CD4-positive, alpha-beta T cell treated with Interleukin-4 for 4 hours (primary cell): ENCODE measurements at regions not wholly inside any gene's neighbourhood (a gene's known extent, or its start where the extent isn't known, plus 50 kb on each side); places are given as distances from the start of the nearest gene placed in this dataset.
"Not testable (repeated sequence)": the region's sequence is repeated elsewhere in the genome, so short reads cannot be mapped to it uniquely, and the experiment has no call there.

ENCODE experiments used
- DNase-seq: peaks from one replicate; pipeline ENCODE4 v3.0.0-alpha.2; 2020

GRCh38 chr19:27891411-27891810 is 1321.5 kb downstream of the UQCRFS1 start:
- no peak for DNase-seq

DNA sequence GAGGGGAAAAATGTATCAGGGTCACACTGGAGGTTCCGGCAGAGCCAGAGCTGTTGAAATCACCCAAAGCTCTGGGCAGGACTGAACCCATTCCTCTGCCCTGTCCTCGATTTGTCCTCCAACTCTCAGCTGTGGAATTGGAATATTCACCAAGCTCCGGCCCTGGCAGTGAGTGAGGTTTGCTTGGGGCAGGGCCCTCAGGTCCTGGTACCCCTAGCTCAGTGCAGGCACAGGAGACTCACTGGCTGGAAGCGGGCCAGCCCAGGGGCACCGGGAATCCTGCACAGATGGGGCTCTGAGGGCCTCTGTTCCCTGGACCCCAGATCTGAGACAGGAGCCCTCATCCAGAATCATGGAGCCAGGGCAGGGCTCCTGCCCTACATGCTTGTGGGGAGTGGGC is 1322.3 kb downstream of the UQCRFS1 start:
- DNase-seq: no peak

- no peak for DNase-seq
These were observed 1322.7 kb downstream of the UQCRFS1 start for GRCh38 chr19:27890206-27890605.

GRCh38 chr19:27889156-27889555 is 1323.8 kb downstream of the UQCRFS1 start:
- no peak for DNase-seq

DNA sequence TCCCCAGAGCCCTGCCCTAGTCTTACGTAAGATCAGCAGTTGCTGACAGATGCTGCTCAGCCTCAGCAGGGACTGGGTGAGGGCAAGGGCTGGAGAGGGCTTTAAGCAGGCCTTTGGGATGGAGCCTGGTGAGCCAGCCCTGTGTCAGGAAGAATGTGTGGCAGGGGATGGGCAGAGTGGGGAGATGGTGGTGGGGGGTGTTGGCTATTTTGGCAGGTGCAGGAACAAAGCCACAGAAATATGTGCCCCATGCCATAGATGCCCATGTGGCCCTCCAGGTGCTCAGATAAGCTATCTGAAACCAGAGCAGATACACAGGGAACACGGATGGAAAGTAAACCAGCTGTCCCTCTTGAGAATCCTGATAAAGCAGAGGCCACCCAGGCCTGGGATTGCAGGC is 1325.0 kb downstream of the UQCRFS1 start:
- no peak for DNase-seq

GRCh38 chr19:27885359-27885758 is 1327.6 kb downstream of the UQCRFS1 start:
- no peak for DNase-seq

DNA sequence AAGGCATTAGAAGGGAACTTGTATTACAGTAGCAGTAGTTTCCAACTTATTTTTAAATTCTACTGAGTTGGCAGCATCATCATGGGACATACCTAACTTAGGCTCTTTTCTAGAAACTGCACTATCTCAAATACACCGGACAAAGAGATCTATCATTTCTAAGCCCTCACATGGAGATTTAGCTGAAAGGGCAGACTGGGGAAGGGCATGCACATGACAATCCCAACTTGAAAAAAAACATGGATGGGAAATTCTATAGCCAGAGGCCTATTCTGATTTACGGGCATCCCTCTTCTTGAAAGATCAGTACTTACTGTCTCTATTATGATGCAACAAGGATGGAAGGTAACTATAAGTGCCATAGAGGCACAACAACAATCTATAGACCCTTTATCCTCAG is 1328.6 kb downstream of the UQCRFS1 start:
- DNase-seq: no peak

DNA sequence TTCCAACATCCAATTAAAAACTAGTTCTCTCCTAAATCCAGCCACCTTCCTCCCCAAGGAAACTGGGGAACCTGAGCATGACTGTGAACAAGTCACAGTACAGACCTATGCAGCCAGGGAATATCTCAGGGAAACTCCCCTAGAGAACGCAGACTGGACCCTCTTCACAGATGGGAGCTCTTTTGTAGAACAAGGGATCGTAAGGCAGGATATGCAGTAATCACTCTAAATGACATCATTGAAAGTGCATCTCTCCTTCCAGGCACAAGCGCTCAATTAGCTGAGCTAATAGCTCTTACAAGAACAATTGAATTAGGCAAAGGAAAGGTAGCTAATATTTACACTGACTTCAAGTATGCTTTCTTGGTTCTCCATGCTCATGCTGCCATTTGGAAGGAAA is 1331.7 kb downstream of the UQCRFS1 start:
- DNase-seq: no peak

DNA sequence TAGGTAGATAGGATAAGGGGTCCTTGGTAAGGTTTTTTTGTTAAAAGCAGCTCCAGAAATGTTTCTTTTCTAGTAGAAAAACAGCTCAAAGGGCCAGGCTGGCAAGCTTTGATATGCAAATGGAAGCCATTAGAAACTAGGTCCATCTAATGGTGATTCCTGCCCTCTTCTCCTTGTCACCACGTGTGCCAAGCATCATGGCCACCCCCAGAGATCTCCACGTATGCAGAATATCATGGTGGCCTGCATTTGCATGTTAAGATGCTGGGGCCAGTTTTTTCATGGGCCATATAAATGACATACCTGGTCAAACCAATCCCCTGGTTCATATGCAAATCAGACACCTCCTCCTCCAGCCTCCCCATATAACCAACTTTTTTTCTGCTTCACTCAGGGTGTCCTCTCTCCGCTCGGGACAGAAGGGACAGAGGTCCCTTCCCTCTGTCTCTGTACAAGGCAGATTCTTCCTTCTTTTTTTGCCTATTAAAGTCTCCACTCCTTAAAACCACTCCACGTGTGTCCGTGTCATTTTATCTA is 1335.9 kb downstream of the UQCRFS1 start:
- no peak for DNase-seq

DNA sequence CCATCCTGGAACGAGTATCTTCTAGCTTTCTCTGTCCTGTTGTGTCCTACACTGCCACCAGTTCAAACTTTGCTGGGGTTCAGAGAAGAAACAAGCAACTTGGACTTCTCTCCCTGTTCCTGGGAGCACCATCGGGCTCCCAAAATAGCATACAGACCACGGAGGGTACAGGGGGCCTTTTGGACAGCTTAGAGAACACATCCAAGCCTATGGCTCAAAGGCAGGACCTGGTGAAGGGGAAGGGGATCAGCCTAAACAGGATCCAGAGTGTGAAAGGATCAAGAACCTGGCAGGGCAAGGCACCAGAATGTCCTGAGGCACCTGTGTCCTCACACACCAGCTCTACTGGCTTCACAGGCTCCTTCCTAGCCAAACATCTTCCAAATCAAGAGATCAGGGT is 1336.5 kb downstream of the UQCRFS1 start:
- DNase-seq: no peak

DNA sequence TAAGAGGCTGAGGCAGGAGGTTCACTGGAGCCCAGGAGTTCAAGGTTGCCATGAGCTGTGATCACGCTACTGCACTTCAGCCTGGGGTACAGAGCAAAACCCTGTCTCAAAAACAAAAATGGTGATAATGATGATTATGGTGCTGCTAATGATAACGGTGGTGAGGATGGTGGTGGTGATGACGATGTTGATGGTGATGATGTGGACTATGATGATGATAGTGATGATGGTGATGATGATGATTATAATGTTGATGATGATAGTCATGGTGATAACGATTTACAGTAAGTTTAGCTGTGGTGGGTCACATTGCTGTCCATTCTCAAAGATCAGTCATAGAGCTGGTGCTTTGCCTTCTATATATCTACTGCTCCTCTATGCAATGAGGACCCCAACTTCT is 1340.6 kb downstream of the UQCRFS1 start:
- DNase-seq: no peak

DNA sequence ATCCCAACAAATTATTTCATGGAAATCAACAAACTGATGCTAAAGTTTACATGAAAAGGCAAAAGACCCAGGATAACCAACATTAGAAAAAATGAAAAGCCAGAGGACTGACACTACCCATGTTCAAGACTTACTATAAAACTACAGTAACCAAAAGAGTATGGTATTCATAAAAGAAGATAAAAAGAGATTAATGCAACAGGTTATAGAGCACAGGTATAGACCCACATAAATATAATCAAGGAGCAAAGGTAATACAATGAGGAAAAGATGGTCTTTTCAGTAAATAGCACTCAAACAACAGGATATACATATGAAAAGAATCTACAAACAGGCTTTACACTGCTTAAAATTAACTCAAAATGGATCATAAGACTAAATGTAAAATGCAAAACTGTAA is 1342.7 kb downstream of the UQCRFS1 start:
- DNase-seq: no peak

- DNase-seq: no peak
These were observed 1344.9 kb downstream of the UQCRFS1 start for GRCh38 chr19:27868007-27868406.

DNA sequence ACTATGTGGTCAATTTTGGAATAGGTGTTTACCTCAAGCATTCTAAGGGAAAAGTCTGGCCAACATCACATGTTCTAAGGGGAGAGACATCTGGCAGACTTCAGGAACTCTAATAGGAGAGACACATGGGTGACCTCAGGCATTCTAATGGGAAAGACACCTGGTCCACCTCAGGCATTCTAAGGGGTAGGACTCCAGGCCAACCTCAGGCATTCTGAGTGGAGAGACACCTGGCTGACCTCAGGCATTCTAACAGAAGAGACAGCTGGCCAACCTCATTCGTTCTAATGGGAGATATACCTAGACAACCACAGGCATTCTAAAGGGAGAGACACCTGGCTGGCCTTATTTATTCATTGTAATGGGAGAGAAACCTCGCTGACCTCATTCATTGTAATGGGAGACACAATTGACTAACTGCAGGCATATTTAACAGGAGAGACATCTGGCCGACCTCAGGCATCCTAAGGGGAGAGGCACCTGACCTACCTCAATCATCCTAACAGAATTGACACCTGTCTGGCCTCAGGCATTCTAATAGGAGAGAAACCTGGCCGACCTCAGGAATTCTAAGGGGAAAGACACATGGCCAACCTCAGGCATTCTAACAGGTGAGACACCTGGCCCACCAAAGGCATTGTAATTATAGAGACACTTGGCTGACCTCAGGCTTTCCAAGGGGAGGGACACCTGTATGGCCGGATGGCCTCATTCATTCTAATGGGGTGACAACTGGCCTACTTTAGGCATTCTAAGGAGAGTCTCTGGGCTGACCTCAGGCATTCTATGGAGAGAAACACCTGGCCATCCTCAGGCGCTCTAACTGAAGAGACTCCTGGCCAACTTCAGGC is 1346.8 kb downstream of the UQCRFS1 start:
- DNase-seq: no peak

DNA sequence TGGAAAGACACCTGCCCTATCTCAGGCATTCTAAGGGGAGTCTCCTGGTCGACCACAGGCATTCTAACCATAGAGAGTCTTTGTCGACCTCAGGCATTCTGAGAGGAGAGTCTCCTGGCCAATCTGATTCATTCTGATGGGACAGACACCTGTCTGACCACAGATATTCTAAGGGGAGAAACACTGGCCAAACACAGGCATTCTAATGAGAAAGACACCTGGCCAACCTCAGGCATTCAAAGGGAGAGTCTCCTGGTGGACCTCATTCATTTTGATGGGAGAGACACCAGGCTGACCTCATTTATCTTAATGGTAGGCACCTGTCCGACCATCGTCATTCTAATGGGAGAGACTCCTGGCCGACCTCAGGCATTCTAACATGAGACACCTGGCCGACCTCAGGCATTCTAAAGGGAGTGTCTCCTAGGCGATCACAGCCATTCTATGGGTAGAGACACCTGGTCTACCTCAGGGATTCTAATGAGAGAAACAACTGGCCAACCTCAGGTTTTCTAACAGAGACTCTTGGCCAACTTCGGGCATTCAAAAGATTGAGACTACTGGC is 1351.5 kb downstream of the UQCRFS1 start:
- no peak for DNase-seq

GRCh38 chr19:27860309-27860934 is 1352.5 kb downstream of the UQCRFS1 start:
- no peak for DNase-seq

- DNase-seq: no peak
These were observed 1353.3 kb downstream of the UQCRFS1 start for GRCh38 chr19:27859689-27860088.

DNA sequence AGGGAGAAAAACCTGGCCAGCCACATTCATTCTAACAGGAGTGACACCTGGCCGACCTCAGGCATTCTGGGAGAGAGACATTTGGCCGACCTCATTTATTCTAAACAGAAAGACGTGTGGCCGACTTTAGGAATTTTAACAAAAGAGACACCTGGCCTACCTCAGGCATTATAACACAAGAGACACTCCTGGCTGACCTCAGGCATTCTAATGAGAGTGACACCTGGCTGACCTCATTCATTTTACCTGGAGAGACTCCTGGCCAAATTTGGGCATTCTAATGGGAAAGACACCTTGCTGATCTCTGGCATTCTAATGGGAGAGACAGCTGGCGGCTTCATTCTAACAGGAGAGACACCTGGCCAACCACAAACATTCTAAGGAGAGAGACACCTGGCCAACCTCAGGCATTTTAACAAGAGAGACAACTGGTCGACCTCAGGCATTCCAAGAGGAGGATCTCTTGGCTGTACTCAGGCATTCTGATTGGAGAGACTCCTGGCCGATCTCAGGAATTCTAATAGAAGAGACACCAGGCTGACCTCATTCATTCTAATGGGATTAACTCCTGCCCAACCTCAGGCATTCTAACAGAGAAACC is 1353.9 kb downstream of the UQCRFS1 start:
- DNase-seq: no peak

DNA sequence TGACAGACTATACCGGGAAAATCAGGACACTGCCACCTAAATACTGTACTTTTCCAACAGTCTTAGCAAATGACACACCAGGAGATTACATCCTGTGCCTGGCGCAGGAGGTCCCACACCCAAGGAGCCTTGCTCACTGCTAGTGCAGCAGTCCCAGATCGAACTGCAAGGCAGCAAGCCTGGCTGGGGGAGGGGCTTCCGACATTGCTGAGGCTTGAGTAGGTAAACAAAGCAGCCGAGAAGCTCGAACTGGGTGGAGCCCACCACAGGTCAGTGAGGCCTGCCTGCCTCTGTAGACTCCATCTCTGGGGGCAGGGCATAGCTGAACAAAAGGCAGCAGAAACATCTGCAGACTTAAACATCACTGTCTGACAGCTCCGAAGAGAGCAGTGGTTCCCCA is 1360.0 kb downstream of the UQCRFS1 start:
- DNase-seq: not testable (repeated sequence)

GRCh38 chr19:27851543-27852060 is 1361.3 kb downstream of the UQCRFS1 start:
- DNase-seq: no peak

- no peak for DNase-seq
These were observed 1361.9 kb downstream of the UQCRFS1 start for GRCh38 chr19:27851002-27851481.

- DNase-seq: no peak
These were observed 1366.0 kb downstream of the UQCRFS1 start for GRCh38 chr19:27846944-27847343.

- no peak for DNase-seq
These were observed 1368.7 kb downstream of the UQCRFS1 start for GRCh38 chr19:27844261-27844660.
